PC-3 (cell line): ENCODE measurements at regions not wholly inside any gene's neighbourhood (a gene's known extent, or its start where the extent isn't known, plus 50 kb on each side); places are given as distances from the start of the nearest gene placed in this dataset.

Source experiments
- ATAC-seq: fragments of 200-7000 bp; cut with Tn5 transposase; 2 replicates; pipeline ENCODE4 v1.9.1; 2020; ENCODE audit warnings: mild to moderate bottlenecking, moderate library complexity
- BruUV-seq: library from RNA; stranded (reverse); fragments of 400-500 nt; replicated peaks from 2 replicates; lab custom pipeline; 2021; lab: Mats Ljungman, UMichigan
- CTCF ChIA-PET: fragments of 300-600 bp; sonication (Branson Sonifier 250); formaldehyde crosslinking; loops from one replicate; lab custom pipeline; 2022; ENCODE audit warnings: antibody characterized with exemption; lab: Charles Lee
- POLR2A ChIA-PET: fragments of 300-600 bp; sonication (Branson Sonifier 250); formaldehyde crosslinking; loops from one replicate; lab custom pipeline; 2022; ENCODE audit warnings: antibody characterized with exemption; ENCODE audit not compliant: unreplicated experiment; lab: Charles Lee
- DNase-seq: peaks from one replicate; pipeline ENCODE4 v3.0.0-alpha.2; 2015
- H2AFZ ChIP-seq: fragments of 300-600 bp; sonication (generic); 2 replicates; pipeline ENCODE4 v1.6.0; 2016; ENCODE audit warnings: antibody characterized with exemption, low read length
- H3F3A ChIP-seq: fragments of 300-600 bp; sonication (generic); one replicate; pipeline ENCODE4 v1.6.0; 2017; ENCODE audit warnings: antibody characterized with exemption, low read length, control low read depth, mild to moderate bottlenecking; ENCODE audit not compliant: unreplicated experiment
- H3K27ac ChIP-seq: fragments of 300-600 bp; sonication (generic); 2 replicates; pipeline ENCODE4 v1.5.1; 2016; ENCODE audit warnings: mild to moderate bottlenecking, low read length
- H3K27me3 ChIP-seq: fragments of 300-600 bp; sonication (generic); 2 replicates; pipeline ENCODE4 v1.6.1; 2016; ENCODE audit warnings: low read length, mixed read lengths
- H3K36me3 ChIP-seq: fragments of 300-600 bp; sonication (generic); 2 replicates; pipeline ENCODE4 v1.6.1; 2016; ENCODE audit warnings: low read depth, mixed run types, low read length, mixed read lengths
- H3K4me1 ChIP-seq: fragments of 300-600 bp; sonication (generic); 2 replicates; pipeline ENCODE4 v1.5.1; 2016; ENCODE audit warnings: low read length; ENCODE audit not compliant: insufficient read depth
- H3K4me2 ChIP-seq: fragments of 300-600 bp; sonication (generic); 2 replicates; pipeline ENCODE4 v1.6.0; 2016; ENCODE audit warnings: low read length
- H3K4me3 ChIP-seq: fragments of 300-600 bp; sonication (generic); 2 replicates; pipeline ENCODE4 v1.5.1; 2016; ENCODE audit warnings: mild to moderate bottlenecking, low read length, mixed read lengths
- H3K79me2 ChIP-seq: fragments of 300-600 bp; sonication (generic); 2 replicates; pipeline ENCODE4 v1.6.1; 2017; ENCODE audit warnings: low read length, mixed read lengths
- H3K9ac ChIP-seq: fragments of 300-600 bp; sonication (generic); 2 replicates; pipeline ENCODE4 v1.6.0; 2016; ENCODE audit warnings: mild to moderate bottlenecking, low read length
- H3K9me2 ChIP-seq: fragments of 300-600 bp; sonication (generic); replicated peaks from 2 replicates; pipeline ENCODE4 v1.6.1; 2016; ENCODE audit warnings: mixed run types, low read length, mixed read lengths
- H3K9me3 ChIP-seq: fragments of 300-600 bp; sonication (generic); 2 replicates; pipeline ENCODE4 v1.6.1; 2016; ENCODE audit warnings: low read length, mixed read lengths
- H4K20me1 ChIP-seq: fragments of 300-600 bp; sonication (generic); 2 replicates; pipeline ENCODE4 v1.6.1; 2016; ENCODE audit warnings: low read length, mixed read lengths
- CTCF ChIP-seq: fragments of 300-600 bp; sonication (generic); conservative IDR thresholded peaks from 2 replicates; pipeline ENCODE4 v1.5.1; 2017; ENCODE audit warnings: antibody characterized with exemption, low read depth, mild to moderate bottlenecking, low read length
- EZH2 ChIP-seq: fragments of 300-600 bp; sonication (generic); IDR thresholded peaks from one replicate; pipeline ENCODE4 v1.6.1; 2017; ENCODE audit warnings: antibody characterized with exemption, mild to moderate bottlenecking, low read length; ENCODE audit not compliant: unreplicated experiment
- EZH2phosphoT487 ChIP-seq: fragments of 300-600 bp; sonication (generic); IDR thresholded peaks from 2 replicates; pipeline ENCODE4 v1.6.1; 2018; ENCODE audit warnings: mild to moderate bottlenecking, antibody characterized with exemption, low read length, borderline replicate concordance
- intact Hi-C: fragments of 100-400 bp; cut with micrococcal nuclease; formaldehyde crosslinking; loops from 2 replicates; pipeline ENCODE4 v1.9.0; 2023

GRCh38 chr2:236960531-236960930 lies 125.2 kb upstream of the COPS8 start:
- CTCF ChIA-PET, result no interaction called here
- Histone ChIP-seq H3K27ac (no peak overlapping the region), H3K9ac (no peak overlapping the region), H3F3A (no peaks in the 10 kb centered on the region), H3K9me2 (no peaks in the 10 kb centered on the region), H3K36me3 (no peaks in the 10 kb centered on the region), H3K9me3 (no peaks in the 10 kb centered on the region), H3K4me2 (no peak overlapping the region), H2AFZ (no peak overlapping the region), H3K4me1 (no peaks in the 10 kb centered on the region), H4K20me1 (no peaks in the 10 kb centered on the region), H3K27me3 (no peaks in the 10 kb centered on the region), H3K4me3 (no peak overlapping the region), H3K79me2 (no peaks in the 10 kb centered on the region)
- no TSS peak for BruUV-seq
- ATAC-seq, result no peak
- POLR2A ChIA-PET, result no interaction called here
- DNase-seq, result no peak
- TF ChIP-seq CTCF (no peak), EZH2 (no peak), EZH2phosphoT487 (no peak)
- intact Hi-C loops, result no loop called here

DNA sequence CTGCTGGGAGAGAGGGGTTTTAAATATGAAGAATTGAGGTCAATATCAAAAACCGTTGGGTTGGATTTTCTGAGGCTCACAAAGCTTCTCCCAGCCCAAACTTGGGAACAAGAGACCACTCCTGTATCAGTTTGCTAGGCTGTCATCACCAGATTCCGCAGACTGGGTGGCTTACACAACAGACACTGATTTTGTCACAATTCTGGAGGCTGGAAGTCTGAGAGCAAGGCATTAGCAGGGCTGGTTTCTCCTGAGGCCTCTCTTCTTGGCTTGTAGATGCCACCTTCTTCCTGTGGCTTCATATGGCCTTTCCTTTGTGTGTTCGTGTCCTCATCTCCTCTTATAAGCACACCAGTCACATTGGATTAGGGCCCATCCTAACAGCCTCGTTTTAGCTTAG lies 122.9 kb upstream of the COPS8 start:
- ChIA-PET CTCF (no interaction called here), POLR2A (no interaction called here)
- no peak overlapping the region for H3K4me3 ChIP-seq
- no peaks in the 10 kb centered on the region for H3K79me2 ChIP-seq
- no peak overlapping the region for H3K4me2 ChIP-seq
- no peak overlapping the region for H2AFZ ChIP-seq
- H3K27ac ChIP-seq, result no peak overlapping the region
- DNase-seq, result no peak
- H3K9me2 ChIP-seq, result no peaks in the 10 kb centered on the region
- ATAC-seq, result no peak
- BruUV-seq, result no TSS peak
- intact Hi-C loops, result no loop called here
- no peak overlapping the region for H3K9ac ChIP-seq
- H4K20me1 ChIP-seq, result no peaks in the 10 kb centered on the region
- H3K36me3 ChIP-seq, result no peaks in the 10 kb centered on the region
- no peak for TF ChIP-seq EZH2
- TF ChIP-seq CTCF, result no peak
- no peak for TF ChIP-seq EZH2phosphoT487
- no peaks in the 10 kb centered on the region for H3F3A ChIP-seq
- H3K4me1 ChIP-seq, result peaks cover 4% of the 10 kb centered on the region; the same call in 1 of the 2 replicates
- H3K27me3 ChIP-seq, result no peaks in the 10 kb centered on the region
- H3K9me3 ChIP-seq, result no peaks in the 10 kb centered on the region

GRCh38 chr2:236963631-236964182 lies 122.0 kb upstream of the COPS8 start:
- no peak overlapping the region for H3K4me2 ChIP-seq
- H3K4me1 ChIP-seq, result peaks cover 4% of the 10 kb centered on the region; the same call in 1 of the 2 replicates
- intact Hi-C loops, result no loop called here
- ChIA-PET POLR2A (no interaction called here), CTCF (no interaction called here)
- no peaks in the 10 kb centered on the region for H3K79me2 ChIP-seq
- DNase-seq, result no peak
- no peak overlapping the region for H3K9ac ChIP-seq
- H2AFZ ChIP-seq, result no peak overlapping the region
- H3K9me3 ChIP-seq, result no peaks in the 10 kb centered on the region
- no peak overlapping the region for H3K4me3 ChIP-seq
- H3K9me2 ChIP-seq, result no peaks in the 10 kb centered on the region
- no peaks in the 10 kb centered on the region for H3F3A ChIP-seq
- no peaks in the 10 kb centered on the region for H4K20me1 ChIP-seq
- TF ChIP-seq CTCF (no peak), EZH2 (no peak), EZH2phosphoT487 (no peak)
- H3K27me3 ChIP-seq, result no peaks in the 10 kb centered on the region
- H3K27ac ChIP-seq, result no peak overlapping the region
- BruUV-seq, result no TSS peak
- ATAC-seq, result no peak
- no peaks in the 10 kb centered on the region for H3K36me3 ChIP-seq
